ENCODE measurements at regions not wholly inside any gene's neighbourhood (a gene's known extent, or its start where the extent isn't known, plus 50 kb on each side); places are given as distances from the start of the nearest gene placed in this dataset.

GRCh38 chr13:107866032-107866940 lies 349.1 kb downstream of the LIG4 start:
- Histone ChIP-seq H3K9me2 (ENCODE audit: insufficient read depth) (no peaks in the 10 kb centered on the region), H3K27ac (ENCODE audit: low read depth, low read length) (no peak overlapping the region), H2AFZ (ENCODE audit: low read depth, low read length, poor library complexity, severe bottlenecking) (no peak overlapping the region), H3K9ac (ENCODE audit: low read length) (no peak overlapping the region), H3K36me3 (ENCODE audit: control insufficient read depth in 1 of 2, insufficient read depth in 2 of 2, low read length in 2 of 2) (no peaks in the 10 kb centered on the region), H3K9me3 (ENCODE audit: control insufficient read depth in 1 of 2, insufficient read depth in 1 of 2, low read depth in 1 of 2, low read length in 2 of 2) (peaks cover 7 to 11% of the 10 kb centered on the region in 2 experiments; a peak in 2 of 4 replicates), H3K4me2 (ENCODE audit: low read length) (no peak overlapping the region), H3K27me3 (ENCODE audit: insufficient read depth, low read length) (no peaks in the 10 kb centered on the region), H3K79me2 (ENCODE audit: insufficient read depth, low read length) (no peaks in the 10 kb centered on the region), H3K4me3 (replicated peaks in 1 of 2; ENCODE audit: low read depth in 1 of 2, low read length in 2 of 2) (no peak overlapping the region), H4K20me1 (ENCODE audit: insufficient read depth) (no peaks in the 10 kb centered on the region), H3K4me1 (ENCODE audit: control insufficient read depth in 1 of 2, insufficient read depth in 2 of 2, low read length in 2 of 2) (no peaks in the 10 kb centered on the region)
- intact Hi-C loops (cut with micrococcal nuclease) = no loop called here
- ATAC-seq (no peak), DNase-seq (ENCODE audit: low read depth, low spot score) (no peak)
- TF ChIP-seq ZBTB33 (IDR thresholded peaks at IDR 0.05; ENCODE audit: extremely low read depth, insufficient replicate concordance, low read length) = no peak
- no peak for TF ChIP-seq REST (IDR thresholded peaks at IDR 0.05; ENCODE audit: low read depth)
- no peak for TF ChIP-seq SRF (IDR thresholded peaks at IDR 0.05; ENCODE audit: low read depth)
- TF ChIP-seq JUND (IDR thresholded peaks at IDR 0.05) = no peak
- TF ChIP-seq SP1 (IDR thresholded peaks at IDR 0.05; ENCODE audit: low read depth) = no peak
- TF ChIP-seq YY1 (IDR thresholded peaks at IDR 0.05; ENCODE audit: extremely low read depth, insufficient replicate concordance, low read depth, low read length) = no peak
- TF ChIP-seq MAX (IDR thresholded peaks at IDR 0.05) = no peak
- no peak for TF ChIP-seq ZFX (IDR thresholded peaks at IDR 0.05)
- no peak for TF ChIP-seq POLR2A (IDR thresholded peaks at IDR 0.05; ENCODE audit: borderline replicate concordance, extremely low read depth, insufficient read depth, insufficient read length)
- TF ChIP-seq CBX3 (IDR thresholded peaks at IDR 0.05; ENCODE audit: low read depth) = no peak
- TF ChIP-seq ATF3 (IDR thresholded peaks at IDR 0.05) = no peak
- TF ChIP-seq CEBPB (IDR thresholded peaks at IDR 0.05; ENCODE audit: low read depth) = no peak
- TF ChIP-seq TCF7L2 (IDR thresholded peaks at IDR 0.05; ENCODE audit: borderline replicate concordance, extremely low read depth, insufficient read depth, insufficient read length) = no peak
- no peak for TF ChIP-seq ZNF274 (IDR thresholded peaks at IDR 0.05; ENCODE audit: low read depth, low read length)
- TF ChIP-seq EZH2phosphoT487 (IDR thresholded peaks at IDR 0.05; ENCODE audit: borderline replicate concordance) = no peak
- ChIA-PET POLR2A (no interaction called here), CTCF (no interaction called here), RAD21 (ENCODE audit: low non-redundant PET in 1 of 2, low total read pairs in 2 of 2, uncharacterized antibody in 2 of 2, unreplicated experiment in 2 of 2) (no interaction called here)
- no TSS peak for BruUV-seq (replicated peaks)
